Lung (tissue), 11 donors: ENCODE measurements at regions not wholly inside any gene's neighbourhood (a gene's known extent, or its start where the extent isn't known, plus 50 kb on each side); places are given as distances from the start of the nearest gene placed in this dataset.

Source experiments
- ATAC-seq: fragments of 200-7000 bp; cut with Tn5 transposase; one replicate; pipeline ENCODE4 v1.9.1; 2020; ENCODE audit warnings: moderate number of reproducible peaks; ENCODE audit not compliant: insufficient read depth, low FRiP score
- DNase-seq, 3 donors: peaks; one replicate each; pipeline ENCODE4 v3.0.0-alpha.2; 2013 to 2017
- H3K27ac ChIP-seq, 2 donors: one replicate each; pipeline ENCODE4 v1.5.1; 2013; ENCODE audit warnings: mild to moderate bottlenecking in 2 of 2, moderate library complexity in 2 of 2, control low read depth in 1 of 2, inconsistent platforms in 1 of 2, low read depth in 1 of 2, low read length in 1 of 2
- H3K27me3 ChIP-seq, 3 donors: one replicate each; pipeline ENCODE4 v1.5.1; 2013; ENCODE audit warnings: low read length in 2 of 3; ENCODE audit not compliant: control insufficient read depth in 3 of 3, insufficient read depth in 3 of 3
- H3K36me3 ChIP-seq, 4 donors: one replicate each; pipeline ENCODE4 v1.5.1; 2013; ENCODE audit warnings: low read length in 4 of 4, mild to moderate bottlenecking in 1 of 4, moderate library complexity in 1 of 4; ENCODE audit not compliant: control insufficient read depth in 4 of 4, insufficient read depth in 4 of 4
- H3K4me1 ChIP-seq, 5 donors: one replicate each; pipeline ENCODE4 v1.5.1; 2013; ENCODE audit warnings: low read length in 5 of 5, mild to moderate bottlenecking in 2 of 5, moderate library complexity in 1 of 5; ENCODE audit not compliant: control insufficient read depth in 5 of 5, insufficient read depth in 5 of 5
- H3K4me3 ChIP-seq: one replicate; pipeline ENCODE4 v1.5.1; 2013; ENCODE audit warnings: mild to moderate bottlenecking, control low read depth, moderate library complexity
- H3K9ac ChIP-seq, 2 donors: one replicate each; pipeline ENCODE4 v1.5.1; 2013; ENCODE audit warnings: low read length in 2 of 2, control low read depth in 1 of 2; ENCODE audit not compliant: insufficient read depth in 1 of 2
- H3K9me3 ChIP-seq, 4 donors: one replicate each; pipeline ENCODE4 v1.5.1; 2013; ENCODE audit warnings: low read length in 3 of 4, mild to moderate bottlenecking in 1 of 4, moderate library complexity in 1 of 4; ENCODE audit not compliant: control insufficient read depth in 4 of 4, insufficient read depth in 3 of 4
- CTCF ChIP-seq: IDR thresholded peaks from 2 replicates; pipeline ENCODE4 v1.5.1; 2012; ENCODE audit warnings: mild to moderate bottlenecking; ENCODE audit errors: control extremely low read depth, extremely low read depth
- WGBS, 2 donors: extraction: QIAGEN DNeasy Blood & Tissue Kit; methylation state at CpG; one replicate each; pipeline ENCODE4 v1.1.7; 2013; 5-methylcytosine and 5-hydroxymethylcytosine counted together
- donor health status: control.
- donor health status: control.
- donor health status: Bipolar disorder and iron deficiency.
- donor health status: healthy.
- donor health status: DM: yes; HTN: yes; CAD: no.

- Histone ChIP-seq H3K36me3 (no peaks in the 10 kb centered on the region), H3K4me3 (no peak overlapping the region), H3K9me3 (no peaks in the 10 kb centered on the region), H3K27ac (no peak overlapping the region), H3K9ac (no peak overlapping the region), H3K4me1 (no peaks in the 10 kb centered on the region), H3K27me3 (no peaks in the 10 kb centered on the region)
- ATAC-seq (no peak), DNase-seq (no peak)
- no peak for TF ChIP-seq CTCF
- WGBS, 2 donors: 76 to 83% methylated on average over 4 of the region's 4 CpGs
Observed at GRCh38 chr9:30476826-30477225, 1907.6 kb upstream of the ACO1 start.

GRCh38 chr9:30478684-30479083 is 1905.8 kb upstream of the ACO1 start:
- no peak for TF ChIP-seq CTCF
- no peaks in the 10 kb centered on the region for H3K36me3 ChIP-seq
- no peak overlapping the region for H3K9ac ChIP-seq
- WGBS, 2 donors: 79 to 89% methylated on average over 1 of the region's 1 CpG
- no peak for ATAC-seq
- no peak for DNase-seq
- no peaks in the 10 kb centered on the region for H3K9me3 ChIP-seq
- no peaks in the 10 kb centered on the region for H3K27me3 ChIP-seq
- no peaks in the 10 kb centered on the region for H3K4me1 ChIP-seq
- no peak overlapping the region for H3K27ac ChIP-seq
- no peak overlapping the region for H3K4me3 ChIP-seq

GRCh38 chr9:30482499-30482898 is 1901.9 kb upstream of the ACO1 start:
- ATAC-seq (no peak), DNase-seq (no peak)
- 84 to 92% methylated on average over 4 of the region's 4 CpGs for WGBS, 2 donors
- Histone ChIP-seq H3K4me1 (no peaks in the 10 kb centered on the region), H3K36me3 (no peaks in the 10 kb centered on the region), H3K27me3 (no peaks in the 10 kb centered on the region), H3K27ac (no peak overlapping the region), H3K9ac (no peak overlapping the region), H3K4me3 (no peak overlapping the region), H3K9me3 (peaks cover 0 to 4% (median 0%) of the 10 kb centered on the region in 4 donors)
- no peak for TF ChIP-seq CTCF

GRCh38 chr9:30484690-30485089 is 1899.8 kb upstream of the ACO1 start:
- WGBS, 2 donors: 78 to 79% methylated on average over 2 of the region's 2 CpGs
- H3K4me1 ChIP-seq: no peaks in the 10 kb centered on the region
- peaks cover 0 to 4% (median 0%) of the 10 kb centered on the region in 4 donors for H3K9me3 ChIP-seq
- no peaks in the 10 kb centered on the region for H3K36me3 ChIP-seq
- TF ChIP-seq CTCF: no peak
- DNase-seq (no peak), ATAC-seq (no peak)
- H3K27me3 ChIP-seq: no peaks in the 10 kb centered on the region
- no peak overlapping the region for H3K27ac ChIP-seq
- H3K9ac ChIP-seq: no peak overlapping the region
- H3K4me3 ChIP-seq: no peak overlapping the region
